ENCODE measurements at regions not wholly inside any gene's neighbourhood (a gene's known extent, or its start where the extent isn't known, plus 50 kb on each side); places are given as distances from the start of the nearest gene placed in this dataset.

GRCh38 chr6:90872981-90873380 lies 286.1 kb upstream of the MAP3K7 start:
- TF ChIP-seq MAX (IDR thresholded peaks at IDR 0.05) (no peak), TP53 (CRISPR knock-in tag; IDR thresholded peaks at IDR 0.05) (no peak), FOSL2 (IDR thresholded peaks at IDR 0.05) (no peak), FOSL2 (CRISPR knock-in tag; IDR thresholded peaks at IDR 0.05) (no peak)
- TF ChIP-seq, protein P1, sequence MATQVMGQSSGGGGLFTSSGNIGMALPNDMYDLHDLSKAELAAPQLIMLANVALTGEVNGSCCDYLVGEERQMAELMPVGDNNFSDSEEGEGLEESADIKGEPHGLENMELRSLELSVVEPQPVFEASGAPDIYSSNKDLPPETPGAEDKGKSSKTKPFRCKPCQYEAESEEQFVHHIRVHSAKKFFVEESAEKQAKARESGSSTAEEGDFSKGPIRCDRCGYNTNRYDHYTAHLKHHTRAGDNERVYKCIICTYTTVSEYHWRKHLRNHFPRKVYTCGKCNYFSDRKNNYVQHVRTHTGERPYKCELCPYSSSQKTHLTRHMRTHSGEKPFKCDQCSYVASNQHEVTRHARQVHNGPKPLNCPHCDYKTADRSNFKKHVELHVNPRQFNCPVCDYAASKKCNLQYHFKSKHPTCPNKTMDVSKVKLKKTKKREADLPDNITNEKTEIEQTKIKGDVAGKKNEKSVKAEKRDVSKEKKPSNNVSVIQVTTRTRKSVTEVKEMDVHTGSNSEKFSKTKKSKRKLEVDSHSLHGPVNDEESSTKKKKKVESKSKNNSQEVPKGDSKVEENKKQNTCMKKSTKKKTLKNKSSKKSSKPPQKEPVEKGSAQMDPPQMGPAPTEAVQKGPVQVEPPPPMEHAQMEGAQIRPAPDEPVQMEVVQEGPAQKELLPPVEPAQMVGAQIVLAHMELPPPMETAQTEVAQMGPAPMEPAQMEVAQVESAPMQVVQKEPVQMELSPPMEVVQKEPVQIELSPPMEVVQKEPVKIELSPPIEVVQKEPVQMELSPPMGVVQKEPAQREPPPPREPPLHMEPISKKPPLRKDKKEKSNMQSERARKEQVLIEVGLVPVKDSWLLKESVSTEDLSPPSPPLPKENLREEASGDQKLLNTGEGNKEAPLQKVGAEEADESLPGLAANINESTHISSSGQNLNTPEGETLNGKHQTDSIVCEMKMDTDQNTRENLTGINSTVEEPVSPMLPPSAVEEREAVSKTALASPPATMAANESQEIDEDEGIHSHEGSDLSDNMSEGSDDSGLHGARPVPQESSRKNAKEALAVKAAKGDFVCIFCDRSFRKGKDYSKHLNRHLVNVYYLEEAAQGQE (IDR thresholded peaks at IDR 0.05): no peak
